ENCODE measurements at regions not wholly inside any gene's neighbourhood (a gene's known extent, or its start where the extent isn't known, plus 50 kb on each side); places are given as distances from the start of the nearest gene placed in this dataset.
A peak's percentile ranks its signal among the peaks of the same experiment; 100 is the strongest.

DNA sequence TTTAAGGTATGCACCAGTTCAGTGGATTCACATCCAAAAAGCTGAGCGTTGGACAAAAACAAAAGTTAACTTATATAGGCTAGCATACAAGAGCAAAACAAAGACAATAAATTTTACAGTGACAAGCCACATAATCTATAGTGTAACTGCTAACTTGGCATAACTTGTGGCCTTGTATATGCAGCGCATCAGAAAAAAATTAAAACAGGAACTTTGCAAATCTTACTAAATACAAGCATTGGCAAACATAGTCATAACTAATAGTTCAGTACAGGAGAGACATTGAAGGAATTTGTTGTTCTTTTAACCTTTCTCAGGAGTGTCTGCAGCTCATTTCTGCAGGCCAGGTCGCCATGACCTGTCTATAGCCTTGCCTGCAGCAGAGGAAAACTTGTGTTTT lies 54.6 kb downstream of the OR10H4 start:
- peak in 1 of 3 donors; percentile 1 for DNase-seq
- Histone ChIP-seq H3K4me1 (ENCODE audit: control insufficient read depth in 5 of 5, insufficient read depth in 5 of 5, low read length in 5 of 5) (peaks cover 0 to 17% (median 1%) of the 10 kb centered on the region in 5 donors), H3K4me3 (no peak overlapping the region), H3K27me3 (ENCODE audit: control insufficient read depth in 3 of 3, insufficient read depth in 3 of 3, low read length in 2 of 3) (no peaks in the 10 kb centered on the region), H3K9me3 (ENCODE audit: control insufficient read depth in 4 of 4, insufficient read depth in 3 of 4, low read length in 3 of 4) (no peaks in the 10 kb centered on the region), H3K9ac (ENCODE audit: insufficient read depth in 1 of 2, low read length in 2 of 2) (no peak overlapping the region), H3K27ac (ENCODE audit: low read depth in 1 of 2, low read length in 1 of 2) (no peak overlapping the region), H3K36me3 (ENCODE audit: control insufficient read depth in 4 of 4, insufficient read depth in 4 of 4, low read length in 4 of 4) (no peaks in the 10 kb centered on the region)
- TF ChIP-seq, protein P1, sequence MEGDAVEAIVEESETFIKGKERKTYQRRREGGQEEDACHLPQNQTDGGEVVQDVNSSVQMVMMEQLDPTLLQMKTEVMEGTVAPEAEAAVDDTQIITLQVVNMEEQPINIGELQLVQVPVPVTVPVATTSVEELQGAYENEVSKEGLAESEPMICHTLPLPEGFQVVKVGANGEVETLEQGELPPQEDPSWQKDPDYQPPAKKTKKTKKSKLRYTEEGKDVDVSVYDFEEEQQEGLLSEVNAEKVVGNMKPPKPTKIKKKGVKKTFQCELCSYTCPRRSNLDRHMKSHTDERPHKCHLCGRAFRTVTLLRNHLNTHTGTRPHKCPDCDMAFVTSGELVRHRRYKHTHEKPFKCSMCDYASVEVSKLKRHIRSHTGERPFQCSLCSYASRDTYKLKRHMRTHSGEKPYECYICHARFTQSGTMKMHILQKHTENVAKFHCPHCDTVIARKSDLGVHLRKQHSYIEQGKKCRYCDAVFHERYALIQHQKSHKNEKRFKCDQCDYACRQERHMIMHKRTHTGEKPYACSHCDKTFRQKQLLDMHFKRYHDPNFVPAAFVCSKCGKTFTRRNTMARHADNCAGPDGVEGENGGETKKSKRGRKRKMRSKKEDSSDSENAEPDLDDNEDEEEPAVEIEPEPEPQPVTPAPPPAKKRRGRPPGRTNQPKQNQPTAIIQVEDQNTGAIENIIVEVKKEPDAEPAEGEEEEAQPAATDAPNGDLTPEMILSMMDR (IDR thresholded peaks at IDR 0.05; ENCODE audit: control extremely low read depth, extremely low read depth) = no peak
- ATAC-seq (ENCODE audit: insufficient read depth, low FRiP score) = no peak
- 71 to 80% methylated on average over 3 of the region's 3 CpGs for WGBS, 2 donors

DNA sequence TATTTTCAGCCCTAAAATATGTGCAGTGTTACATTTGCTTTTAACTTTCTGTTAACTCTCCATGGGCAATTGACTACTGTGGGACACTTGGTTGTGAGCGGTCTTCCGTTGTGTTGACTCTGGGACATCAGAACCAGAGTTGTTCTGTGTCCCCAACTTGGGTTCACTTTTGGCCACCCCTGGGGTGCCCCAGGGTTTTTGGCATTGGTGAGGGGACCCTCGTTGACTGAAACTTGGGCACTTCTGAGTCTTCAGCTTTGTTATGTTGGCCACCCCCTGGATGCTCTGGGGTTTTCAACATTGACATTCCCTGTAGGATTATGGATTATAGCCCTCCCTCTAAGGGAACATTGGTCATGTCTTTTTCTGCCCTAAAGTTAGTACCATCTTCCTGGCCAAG lies 57.1 kb downstream of the OR10H4 start:
- DNase-seq (no peak), ATAC-seq (ENCODE audit: insufficient read depth, low FRiP score) (no peak)
- TF ChIP-seq, protein P1 (IDR thresholded peaks at IDR 0.05; ENCODE audit: control extremely low read depth, extremely low read depth) = no peak
- Histone ChIP-seq H3K4me3 (no peak overlapping the region), H3K9ac (ENCODE audit: insufficient read depth in 1 of 2, low read length in 2 of 2) (no peak overlapping the region), H3K27ac (ENCODE audit: low read depth in 1 of 2, low read length in 1 of 2) (no peak overlapping the region), H3K36me3 (ENCODE audit: control insufficient read depth in 4 of 4, insufficient read depth in 4 of 4, low read length in 4 of 4) (no peaks in the 10 kb centered on the region), H3K4me1 (ENCODE audit: control insufficient read depth in 5 of 5, insufficient read depth in 5 of 5, low read length in 5 of 5) (peaks cover 0 to 17% (median 1%) of the 10 kb centered on the region in 5 donors), H3K27me3 (ENCODE audit: control insufficient read depth in 3 of 3, insufficient read depth in 3 of 3, low read length in 2 of 3) (no peaks in the 10 kb centered on the region), H3K9me3 (ENCODE audit: control insufficient read depth in 4 of 4, insufficient read depth in 3 of 4, low read length in 3 of 4) (no peaks in the 10 kb centered on the region)
- WGBS, 2 donors = 85% methylated on average over 3 of the region's 3 CpGs

DNA sequence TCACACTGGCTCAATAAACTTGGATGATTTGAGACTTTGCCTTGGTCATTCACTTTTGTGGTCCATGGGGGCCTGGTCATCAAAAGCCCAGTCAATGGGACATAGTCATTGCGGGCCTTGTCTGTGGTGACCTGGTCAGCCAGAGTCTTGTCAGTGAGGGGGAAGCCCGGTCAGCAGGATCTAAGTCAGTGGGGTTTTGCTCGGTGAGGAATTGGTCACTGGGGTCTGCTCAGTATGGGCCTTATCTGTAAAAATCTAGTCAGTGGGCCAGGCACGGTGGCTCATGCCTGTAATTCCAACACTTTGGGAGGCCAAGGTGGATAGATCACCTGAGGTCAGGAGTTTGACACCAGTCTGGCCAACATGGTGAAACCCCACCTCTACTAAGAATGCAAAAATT lies 63.7 kb upstream of the TPM4 start:
- TF ChIP-seq, protein P1 (IDR thresholded peaks at IDR 0.05; ENCODE audit: control extremely low read depth, extremely low read depth) = no peak
- no peaks in the 10 kb centered on the region for H3K36me3 ChIP-seq (ENCODE audit: control insufficient read depth in 4 of 4, insufficient read depth in 4 of 4, low read length in 4 of 4)
- H3K4me1 ChIP-seq (ENCODE audit: control insufficient read depth in 5 of 5, insufficient read depth in 5 of 5, low read length in 5 of 5) = no peaks in the 10 kb centered on the region
- no peak overlapping the region for H3K9ac ChIP-seq (ENCODE audit: insufficient read depth in 1 of 2, low read length in 2 of 2)
- ATAC-seq (ENCODE audit: insufficient read depth, low FRiP score) = no peak
- H3K9me3 ChIP-seq (ENCODE audit: control insufficient read depth in 4 of 4, insufficient read depth in 3 of 4, low read length in 3 of 4) = no peaks in the 10 kb centered on the region
- WGBS, 2 donors = 94 to 95% methylated on average over 4 of the region's 4 CpGs
- DNase-seq = peak in 1 of 3 donors; percentile 3
- H3K4me3 ChIP-seq = no peak overlapping the region
- H3K27ac ChIP-seq (ENCODE audit: low read depth in 1 of 2, low read length in 1 of 2) = no peak overlapping the region
- H3K27me3 ChIP-seq (ENCODE audit: control insufficient read depth in 3 of 3, insufficient read depth in 3 of 3, low read length in 2 of 3) = no peaks in the 10 kb centered on the region

DNA sequence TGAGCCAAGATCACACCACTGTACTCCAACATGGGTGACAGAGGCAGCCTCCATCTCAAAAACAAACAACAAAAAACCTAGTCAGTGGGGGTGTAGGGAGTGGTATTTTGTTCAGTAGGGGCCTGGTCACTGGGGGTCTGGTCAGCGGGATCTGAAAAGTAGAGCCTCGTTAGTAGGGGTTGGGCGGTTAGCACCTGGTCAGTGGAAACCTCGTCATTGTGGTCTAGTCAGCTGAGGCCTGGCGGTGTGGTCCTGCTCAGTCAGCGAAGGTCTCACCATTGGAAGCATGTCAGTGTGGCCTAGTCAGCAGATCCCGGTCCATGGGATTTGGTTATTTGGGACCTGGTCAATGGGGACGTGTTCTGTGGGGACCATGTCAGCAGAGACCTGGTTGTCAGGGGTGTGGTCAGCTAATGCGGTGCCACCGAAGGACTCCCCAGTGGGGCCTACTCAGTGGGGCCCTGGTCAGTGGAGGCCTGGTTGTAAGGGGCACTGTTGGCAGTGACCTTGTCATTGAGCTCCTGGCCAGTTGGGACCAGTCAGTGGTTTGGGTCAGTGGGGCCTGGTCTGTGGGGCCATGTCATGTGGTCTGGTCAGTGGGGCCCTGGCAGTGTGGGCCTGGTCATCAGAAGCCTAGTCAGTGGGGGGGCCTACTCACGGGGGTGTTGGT lies 63.0 kb upstream of the TPM4 start:
- Histone ChIP-seq H3K4me1 (ENCODE audit: control insufficient read depth in 5 of 5, insufficient read depth in 5 of 5, low read length in 5 of 5) (no peaks in the 10 kb centered on the region), H3K27me3 (ENCODE audit: control insufficient read depth in 3 of 3, insufficient read depth in 3 of 3, low read length in 2 of 3) (no peaks in the 10 kb centered on the region), H3K9ac (ENCODE audit: insufficient read depth in 1 of 2, low read length in 2 of 2) (no peak overlapping the region), H3K36me3 (ENCODE audit: control insufficient read depth in 4 of 4, insufficient read depth in 4 of 4, low read length in 4 of 4) (no peaks in the 10 kb centered on the region), H3K4me3 (no peak overlapping the region), H3K9me3 (ENCODE audit: control insufficient read depth in 4 of 4, insufficient read depth in 3 of 4, low read length in 3 of 4) (no peaks in the 10 kb centered on the region), H3K27ac (ENCODE audit: low read depth in 1 of 2, low read length in 1 of 2) (no peak overlapping the region)
- ATAC-seq (ENCODE audit: insufficient read depth, low FRiP score) (no peak), DNase-seq (peak in 1 of 3 donors; percentile 8)
- WGBS, 2 donors = 96 to 97% methylated on average over 11 of the region's 11 CpGs
- TF ChIP-seq, protein P1 (IDR thresholded peaks at IDR 0.05; ENCODE audit: control extremely low read depth, extremely low read depth) = no peak
